Mesendoderm (in vitro differentiated cells): ENCODE measurements at regions not wholly inside any gene's neighbourhood (a gene's known extent, or its start where the extent isn't known, plus 50 kb on each side); places are given as distances from the start of the nearest gene placed in this dataset.
"Not testable (repeated sequence)": the region's sequence is repeated elsewhere in the genome, so short reads cannot be mapped to it uniquely, and the experiment has no call there.

ENCODE experiments used
- DNase-seq: peaks from one replicate; pipeline ENCODE4 v3.0.0; 2013
- H2AK5ac ChIP-seq: 2 replicates; pipeline ENCODE4 v1.6.1; 2013; ENCODE audit warnings: low read length, inconsistent platforms
- H2BK120ac ChIP-seq: 2 replicates; pipeline ENCODE4 v1.6.1; 2013; ENCODE audit warnings: low read depth, mild to moderate bottlenecking, low read length, moderate library complexity, mixed read lengths
- H2BK15ac ChIP-seq: replicated peaks from 2 replicates; pipeline ENCODE4 v1.6.1; 2013; ENCODE audit warnings: low read depth, mild to moderate bottlenecking, moderate library complexity
- H2BK5ac ChIP-seq: 2 replicates; pipeline ENCODE4 v1.6.1; 2013; ENCODE audit warnings: low read length, inconsistent platforms
- H3K18ac ChIP-seq: 2 replicates; pipeline ENCODE4 v1.6.1; 2013; ENCODE audit warnings: mild to moderate bottlenecking, low read length, mixed read lengths
- H3K23ac ChIP-seq: one replicate; pipeline ENCODE4 v1.6.1; 2013; ENCODE audit warnings: low read length
- H3K27ac ChIP-seq: 2 replicates; pipeline ENCODE4 v1.5.1; 2013; ENCODE audit warnings: low read depth, mild to moderate bottlenecking, inconsistent platforms, low read length, moderate library complexity
- H3K27me3 ChIP-seq: 2 replicates; pipeline ENCODE4 v1.6.1; 2013; ENCODE audit warnings: low read length, control low read depth, mild to moderate bottlenecking, inconsistent platforms; ENCODE audit not compliant: insufficient read depth, poor library complexity
- H3K36me3 ChIP-seq: 2 replicates; pipeline ENCODE4 v1.6.1; 2013; ENCODE audit warnings: low read length, inconsistent platforms; ENCODE audit not compliant: control insufficient read depth, insufficient read depth
- H3K4ac ChIP-seq: one replicate; pipeline ENCODE4 v1.6.1; 2013; ENCODE audit warnings: low read depth, mild to moderate bottlenecking, low read length, moderate library complexity
- H3K4me1 ChIP-seq: 2 replicates; pipeline ENCODE4 v1.6.1; 2013; ENCODE audit warnings: low read depth, low read length, inconsistent platforms; ENCODE audit not compliant: control insufficient read depth
- H3K4me2 ChIP-seq: 2 replicates; pipeline ENCODE4 v1.6.1; 2013; ENCODE audit warnings: low read length
- H3K4me3 ChIP-seq: 2 replicates; pipeline ENCODE4 v1.5.1; 2013; ENCODE audit warnings: mild to moderate bottlenecking, low read length
- H3K56ac ChIP-seq: one replicate; pipeline ENCODE4 v1.6.1; 2013; ENCODE audit warnings: low read length
- H3K79me1 ChIP-seq: 2 replicates; pipeline ENCODE4 v1.6.1; 2013; ENCODE audit warnings: low read length, inconsistent platforms
- H3K79me2 ChIP-seq: 2 replicates; pipeline ENCODE4 v1.6.1; 2013; ENCODE audit warnings: mild to moderate bottlenecking, low read length; ENCODE audit not compliant: control insufficient read depth, insufficient read depth
- H3K9ac ChIP-seq: 2 replicates; pipeline ENCODE4 v1.6.1; 2013; ENCODE audit warnings: low read length, inconsistent platforms
- H4K5ac ChIP-seq: one replicate; pipeline ENCODE4 v1.6.1; 2013; ENCODE audit warnings: low read length
- H4K8ac ChIP-seq: one replicate; pipeline ENCODE4 v1.6.1; 2013; ENCODE audit warnings: low read depth, mild to moderate bottlenecking, control low read depth, low read length, moderate library complexity
- WGBS: extraction: QIAGEN DNeasy Blood & Tissue Kit; methylation state at CpG from one replicate; pipeline ENCODE4 v1.1.7; 2013; ENCODE audit warnings: low lambda C conversion rate, missing lambda C conversion rate; ENCODE audit not compliant: insufficient coverage; ENCODE audit errors: extremely low coverage; 5-methylcytosine and 5-hydroxymethylcytosine counted together

DNA sequence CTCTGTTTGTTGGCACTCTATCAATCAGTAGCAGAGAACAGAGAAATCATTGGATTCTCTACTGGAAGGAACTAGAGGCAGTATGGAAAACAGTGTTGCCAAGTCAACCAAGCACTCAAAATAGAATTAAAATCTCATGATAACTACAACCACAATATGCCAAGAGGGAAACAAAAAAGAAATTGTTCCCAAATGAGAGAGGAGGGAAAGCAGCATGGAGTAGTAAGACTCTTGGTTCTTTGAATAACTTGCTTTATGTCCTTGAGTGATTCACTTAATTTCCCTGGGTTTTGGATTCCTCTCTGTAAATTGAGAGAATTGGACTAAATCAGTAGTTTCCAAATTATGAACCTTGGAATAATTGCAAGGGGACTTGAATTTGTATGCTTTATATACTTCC lies 285.5 kb upstream of the ANKRD50 start:
- Histone ChIP-seq H2AK5ac (no peak overlapping the region), H3K9ac (no peak overlapping the region), H3K27me3 (no peaks in the 10 kb centered on the region), H3K27ac (no peak overlapping the region), H3K36me3 (no peaks in the 10 kb centered on the region), H3K4ac (no peak overlapping the region), H4K8ac (no peak overlapping the region), H3K18ac (no peak overlapping the region), H2BK120ac (no peak overlapping the region), H2BK5ac (no peak overlapping the region), H3K4me3 (no peak overlapping the region), H3K56ac (no peak overlapping the region), H3K79me2 (no peaks in the 10 kb centered on the region), H3K23ac (no peak overlapping the region), H3K4me1 (no peaks in the 10 kb centered on the region), H3K79me1 (no peaks in the 10 kb centered on the region), H3K4me2 (no peak overlapping the region), H4K5ac (no peak overlapping the region), H2BK15ac (no peak overlapping the region)
- no peak for DNase-seq

DNA sequence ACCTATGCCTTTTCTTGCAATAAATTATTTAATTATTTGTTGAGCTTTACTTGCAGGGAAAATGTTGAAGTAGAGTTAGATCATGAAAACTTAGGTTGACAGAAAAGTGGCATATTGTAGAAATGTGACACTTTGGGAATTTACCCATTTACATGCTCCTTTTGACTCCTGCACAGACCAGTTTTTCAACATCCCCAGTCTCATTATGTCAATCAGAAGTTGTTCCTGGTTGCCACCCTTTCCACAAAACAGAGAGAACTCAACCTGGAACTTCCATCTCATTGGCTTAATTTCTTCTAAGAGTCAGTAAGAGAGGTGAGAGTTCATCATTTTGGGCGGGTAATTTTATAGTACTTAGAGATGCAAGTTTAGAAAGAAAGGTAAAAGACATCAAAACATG lies 284.6 kb upstream of the ANKRD50 start:
- Histone ChIP-seq H3K4me3 (no peak overlapping the region), H2BK15ac (no peak overlapping the region), H3K56ac (no peak overlapping the region), H2BK120ac (no peak overlapping the region), H2BK5ac (no peak overlapping the region), H3K36me3 (no peaks in the 10 kb centered on the region), H3K4me1 (no peaks in the 10 kb centered on the region), H3K27ac (no peak overlapping the region), H3K23ac (no peak overlapping the region), H3K27me3 (no peaks in the 10 kb centered on the region), H3K4ac (no peak overlapping the region), H4K5ac (no peak overlapping the region), H3K9ac (no peak overlapping the region), H3K18ac (no peak overlapping the region), H3K4me2 (no peak overlapping the region), H2AK5ac (no peak overlapping the region), H3K79me2 (no peaks in the 10 kb centered on the region), H4K8ac (no peak overlapping the region), H3K79me1 (no peaks in the 10 kb centered on the region)
- no CpG with 5 or more reads among the region's 1 CpG for WGBS
- no peak for DNase-seq

DNA sequence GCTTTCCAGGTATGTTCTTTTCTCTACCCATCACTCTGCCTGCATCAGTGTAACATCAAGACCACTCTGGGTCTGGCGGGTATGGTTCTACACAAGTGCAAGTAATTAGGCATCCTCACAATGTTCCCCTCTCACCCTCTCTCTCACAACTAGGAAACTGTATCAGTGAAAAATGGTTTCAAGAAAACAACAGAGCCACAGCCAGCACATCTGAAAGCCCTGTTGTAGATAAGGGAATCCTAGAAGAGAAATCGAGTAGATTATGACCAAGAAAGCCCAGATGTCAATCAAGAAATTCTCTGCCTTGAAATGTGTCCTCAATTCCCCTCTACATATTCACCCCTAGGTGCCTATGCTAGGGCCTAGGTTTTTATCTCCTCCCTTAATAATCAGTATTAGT lies 281.3 kb upstream of the ANKRD50 start:
- Histone ChIP-seq H3K27ac (no peak overlapping the region), H3K4ac (no peak overlapping the region), H4K8ac (no peak overlapping the region), H3K27me3 (no peaks in the 10 kb centered on the region), H3K79me2 (no peaks in the 10 kb centered on the region), H4K5ac (no peak overlapping the region), H3K56ac (no peak overlapping the region), H2BK120ac (no peak overlapping the region), H3K4me1 (no peaks in the 10 kb centered on the region), H3K36me3 (no peaks in the 10 kb centered on the region), H3K9ac (no peak overlapping the region), H3K18ac (no peak overlapping the region), H2BK15ac (no peak overlapping the region), H2BK5ac (no peak overlapping the region), H3K23ac (no peak overlapping the region), H3K79me1 (no peaks in the 10 kb centered on the region), H3K4me3 (no peak overlapping the region), H2AK5ac (no peak overlapping the region), H3K4me2 (no peak overlapping the region)
- WGBS, result no CpG with 5 or more reads among the region's 2 CpGs
- no peak for DNase-seq

DNA sequence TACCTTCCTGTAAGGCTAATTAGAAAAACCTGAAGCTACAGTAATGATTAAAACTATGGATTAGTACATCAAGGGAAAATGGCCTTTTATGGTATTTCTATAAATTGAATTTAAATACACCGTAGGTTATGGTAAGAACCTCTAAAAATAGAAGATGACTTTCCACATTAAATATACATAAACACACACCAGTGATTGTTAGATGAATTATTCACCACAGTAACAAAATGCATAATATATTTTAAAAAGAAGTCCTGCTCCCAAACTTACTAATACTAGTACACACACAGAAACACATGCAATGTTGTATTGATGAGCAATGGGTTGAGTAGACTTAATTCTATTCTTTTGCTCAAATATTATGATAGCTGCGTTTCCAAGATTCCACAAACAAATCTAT lies 277.9 kb upstream of the ANKRD50 start:
- no peak for DNase-seq
- no peak overlapping the region for H2AK5ac ChIP-seq
- WGBS, result no CpG with 5 or more reads among the region's 2 CpGs

DNA sequence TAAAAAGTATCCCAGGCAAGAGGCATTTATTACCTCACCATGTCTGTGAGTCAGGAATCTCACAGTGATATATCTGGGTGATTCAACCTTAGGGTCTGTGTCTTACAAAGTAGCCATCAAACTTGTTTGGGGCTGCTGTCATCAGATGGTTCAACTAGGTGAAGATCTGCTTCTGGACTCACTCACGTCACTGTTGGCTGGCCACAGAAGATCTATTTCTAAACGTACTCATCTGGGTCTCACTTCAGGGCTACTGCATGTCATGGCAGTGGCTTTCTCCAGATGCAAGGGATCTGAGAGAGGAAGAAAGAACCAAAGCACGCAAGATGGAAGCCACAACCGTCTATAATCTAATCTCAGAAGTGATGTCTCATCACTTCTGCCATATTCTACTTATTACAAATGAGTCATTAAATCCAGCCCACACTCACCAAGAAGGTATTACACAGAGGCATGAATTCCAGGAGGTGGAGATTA lies 267.8 kb upstream of the ANKRD50 start:
- no peak overlapping the region for H4K5ac ChIP-seq
- H3K27ac ChIP-seq, result no peak overlapping the region
- H4K8ac ChIP-seq, result no peak overlapping the region
- H3K4ac ChIP-seq, result no peak overlapping the region
- no peak overlapping the region for H2BK15ac ChIP-seq
- no peak overlapping the region for H3K56ac ChIP-seq
- H3K9ac ChIP-seq, result no peak overlapping the region
- no peak overlapping the region for H2BK5ac ChIP-seq
- no CpG with 5 or more reads among the region's 4 CpGs for WGBS
- H3K4me3 ChIP-seq, result no peak overlapping the region
- H3K4me2 ChIP-seq, result no peak overlapping the region
- H3K36me3 ChIP-seq, result no peaks in the 10 kb centered on the region
- no peak overlapping the region for H2BK120ac ChIP-seq
- H3K4me1 ChIP-seq, result no peaks in the 10 kb centered on the region
- no peak overlapping the region for H3K18ac ChIP-seq
- no peaks in the 10 kb centered on the region for H3K79me2 ChIP-seq
- H3K23ac ChIP-seq, result no peak overlapping the region
- no peak overlapping the region for H2AK5ac ChIP-seq
- DNase-seq, result no peak
- no peaks in the 10 kb centered on the region for H3K27me3 ChIP-seq
- H3K79me1 ChIP-seq, result no peaks in the 10 kb centered on the region

More for the DNA sequence above, 277.9 kb upstream of the ANKRD50 start:
- H3K27ac ChIP-seq, result no peak overlapping the region
- H2BK15ac ChIP-seq, result no peak overlapping the region
- no peak overlapping the region for H2BK120ac ChIP-seq
- no peak overlapping the region for H3K18ac ChIP-seq
- H3K36me3 ChIP-seq, result no peaks in the 10 kb centered on the region
- no peak overlapping the region for H2BK5ac ChIP-seq
- H4K5ac ChIP-seq, result no peak overlapping the region
- no peaks in the 10 kb centered on the region for H3K79me2 ChIP-seq
- H3K4ac ChIP-seq, result no peak overlapping the region
- H3K9ac ChIP-seq, result no peak overlapping the region
- H3K4me2 ChIP-seq, result no peak overlapping the region
- no peak overlapping the region for H3K23ac ChIP-seq
- H4K8ac ChIP-seq, result no peak overlapping the region
- H3K56ac ChIP-seq, result no peak overlapping the region
- no peaks in the 10 kb centered on the region for H3K79me1 ChIP-seq
- no peaks in the 10 kb centered on the region for H3K27me3 ChIP-seq
- no peaks in the 10 kb centered on the region for H3K4me1 ChIP-seq
- H3K4me3 ChIP-seq, result no peak overlapping the region

DNA sequence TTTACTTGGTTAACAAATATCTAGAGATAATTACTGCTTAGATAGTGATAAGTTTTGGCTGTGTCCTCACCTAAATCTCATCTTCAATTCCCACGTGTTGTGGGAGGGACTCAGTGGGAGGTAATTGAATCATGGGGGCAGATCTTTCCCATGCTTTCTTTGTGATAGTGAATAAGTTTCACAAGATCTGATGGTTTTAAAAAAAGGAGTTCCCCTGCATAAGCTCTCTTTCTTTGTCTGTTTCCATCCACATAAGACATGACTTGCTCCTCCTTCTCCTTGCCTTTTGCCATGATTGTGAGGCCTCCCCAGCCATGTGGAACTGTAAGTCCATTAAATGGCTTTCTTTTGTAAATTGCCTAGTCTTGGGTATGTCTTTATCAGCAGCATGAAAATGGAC lies 266.0 kb upstream of the ANKRD50 start:
- WGBS, result no CpG with 5 or more reads among the region's 1 CpG
- H3K4me2 ChIP-seq, H3K4ac ChIP-seq, H3K27ac ChIP-seq, H2AK5ac ChIP-seq, H3K36me3 ChIP-seq, H3K79me2 ChIP-seq, H3K27me3 ChIP-seq, H2BK5ac ChIP-seq, H3K4me3 ChIP-seq, H3K79me1 ChIP-seq, H2BK15ac ChIP-seq, H4K8ac ChIP-seq, H3K9ac ChIP-seq, H3K56ac ChIP-seq, H3K4me1 ChIP-seq, H3K23ac ChIP-seq, H4K5ac ChIP-seq, H2BK120ac ChIP-seq, H3K18ac ChIP-seq: not testable (repeated sequence)
- DNase-seq, result peak; percentile 26
